Right lobe of liver (tissue), 4 donors: ENCODE measurements at regions not wholly inside any gene's neighbourhood (a gene's known extent, or its start where the extent isn't known, plus 50 kb on each side); places are given as distances from the start of the nearest gene placed in this dataset.

Experiments used
- CTCF ChIP-seq, 4 donors: fragments of 200-600 bp in 3 of 4; fragments of 450-650 bp in 1 of 4; IDR thresholded peaks; one replicate each; pipeline versions ENCODE4 v1.5.1 to v1.8.0; 2016 to 2022; ENCODE audit warnings: antibody characterized with exemption in 4 of 4, mild to moderate bottlenecking in 2 of 4
- POLR2A ChIP-seq: fragments of 450-650 bp; IDR thresholded peaks from one replicate; pipeline ENCODE4 v1.6.1; 2017; ENCODE audit warnings: antibody characterized with exemption, mild to moderate bottlenecking
- donor health status: DM: no; HTN: no; CAD: no.
- donor health status: DM: no; HTN: no; CAD: no.
- donor health status: DM: no; HTN: yes; CAD: no.

GRCh38 chr1:114290341-114290740 lies 136.7 kb upstream of the SYT6 start:
- TF ChIP-seq CTCF (IDR thresholded peaks at IDR 0.05) (no peak), POLR2A (no peak)
